ENCODE measurements at regions not wholly inside any gene's neighbourhood (a gene's known extent, or its start where the extent isn't known, plus 50 kb on each side); places are given as distances from the start of the nearest gene placed in this dataset.

GRCh38 chr6:94357381-94357980 lies 938.1 kb upstream of the EPHA7 start:
- no peak for TF ChIP-seq CTCF (IDR thresholded peaks at IDR 0.05; ENCODE audit: low read depth, low read length)
- in situ Hi-C loops (cut with HindIII; ENCODE audit: low sequenced_read_pairs) = no loop called here

GRCh38 chr6:94350833-94351232 lies 931.5 kb upstream of the EPHA7 start:
- DNase-seq (ENCODE audit: low read depth, low spot score) = no peak
- in situ Hi-C loops (cut with HindIII; ENCODE audit: low sequenced_read_pairs) = no loop called here
- no peak for TF ChIP-seq CTCF (IDR thresholded peaks at IDR 0.05; ENCODE audit: low read depth, low read length)
- no peak overlapping the region for H3K4me3 ChIP-seq (ENCODE audit: low read depth, low read length)

More at GRCh38 chr6:94357381-94357980, 938.1 kb upstream of the EPHA7 start:
- no peak overlapping the region for H3K4me3 ChIP-seq (ENCODE audit: low read depth, low read length)
- DNase-seq (ENCODE audit: low read depth, low spot score) = no peak

DNA sequence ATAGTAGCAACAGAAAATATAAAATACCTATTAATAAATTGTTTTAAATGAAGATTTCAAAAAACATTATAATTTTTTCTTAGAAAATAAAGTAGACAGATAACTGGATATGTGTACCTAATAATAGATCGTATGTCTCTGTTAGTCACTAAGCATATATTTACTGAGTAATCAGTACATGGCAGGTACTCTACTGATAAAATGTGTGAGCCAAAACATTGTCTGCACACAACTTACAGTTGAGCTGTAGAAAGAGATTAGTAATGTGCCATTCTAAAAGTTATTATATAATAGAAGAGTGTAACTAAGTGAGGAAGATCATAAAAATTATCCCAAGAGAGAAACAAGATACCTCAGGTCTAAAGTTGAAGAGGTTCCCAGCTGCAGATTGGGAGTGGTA lies 929.9 kb upstream of the EPHA7 start:
- in situ Hi-C loops (cut with HindIII; ENCODE audit: low sequenced_read_pairs) = no loop called here
- no peak for DNase-seq (ENCODE audit: low read depth, low spot score)
- no peak overlapping the region for H3K4me3 ChIP-seq (ENCODE audit: low read depth, low read length)
- no peak for TF ChIP-seq CTCF (IDR thresholded peaks at IDR 0.05; ENCODE audit: low read depth, low read length)

DNA sequence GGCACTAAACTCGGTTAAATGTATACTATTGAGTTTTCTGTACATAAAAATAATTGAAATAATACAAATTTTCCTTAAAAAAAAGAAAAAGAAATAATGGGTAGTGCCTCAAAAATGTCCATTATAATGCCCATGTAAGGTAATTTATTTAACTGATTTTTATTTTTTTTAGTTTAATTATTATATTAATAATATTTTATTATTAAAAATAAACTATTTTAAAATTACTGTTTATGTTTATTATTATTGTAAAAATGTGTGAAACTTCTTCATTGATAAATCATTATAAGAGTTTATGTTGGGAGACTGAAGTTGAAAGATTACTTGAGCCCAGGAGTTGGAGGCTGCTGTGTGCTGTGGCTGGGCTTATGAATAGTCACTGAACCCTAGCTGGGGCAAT lies 925.5 kb upstream of the EPHA7 start:
- in situ Hi-C loops (cut with HindIII; ENCODE audit: low sequenced_read_pairs) = no loop called here
- H3K4me3 ChIP-seq (ENCODE audit: low read depth, low read length) = no peak overlapping the region
- TF ChIP-seq CTCF (IDR thresholded peaks at IDR 0.05; ENCODE audit: low read depth, low read length) = no peak
- no peak for DNase-seq (ENCODE audit: low read depth, low spot score)

- no peak for TF ChIP-seq CTCF (IDR thresholded peaks at IDR 0.05; ENCODE audit: low read depth, low read length)
- in situ Hi-C loops (cut with HindIII; ENCODE audit: low sequenced_read_pairs) = no loop called here
- no peak overlapping the region for H3K4me3 ChIP-seq (ENCODE audit: low read depth, low read length)
- DNase-seq (ENCODE audit: low read depth, low spot score) = no peak
These were observed 921.8 kb upstream of the EPHA7 start for GRCh38 chr6:94341173-94341572.

GRCh38 chr6:94323853-94324252 lies 904.5 kb upstream of the EPHA7 start:
- TF ChIP-seq CTCF (IDR thresholded peaks at IDR 0.05; ENCODE audit: low read depth, low read length) = peak; percentile 37
- DNase-seq (ENCODE audit: low read depth, low spot score) = no peak
- no peak overlapping the region for H3K4me3 ChIP-seq (ENCODE audit: low read depth, low read length)
- in situ Hi-C loops (cut with HindIII; ENCODE audit: low sequenced_read_pairs) = no loop called here

Data from astrocyte of the spinal cord (primary cell).